AG04450 (cell line): ENCODE measurements at regions not wholly inside any gene's neighbourhood (a gene's known extent, or its start where the extent isn't known, plus 50 kb on each side); places are given as distances from the start of the nearest gene placed in this dataset.

Source experiments
- CTCF ChIA-PET: fragments of 300-600, 350-600 bp; formaldehyde crosslinking; extraction: SDS; loops from one replicate; lab custom pipeline; 2022; ENCODE audit warnings: antibody characterized with exemption, inconsistent platforms; lab: Charles Lee
- POLR2A ChIA-PET: fragments of 350-600 bp; formaldehyde crosslinking; extraction: SDS; loops from one replicate; lab custom pipeline; 2021; ENCODE audit warnings: antibody characterized with exemption, inconsistent platforms; lab: Yijun Ruan, JAX
- DNase-seq: peaks from one replicate; pipeline ENCODE4 v3.0.0-alpha.2; 2011; ENCODE audit warnings: low read depth, low spot score
- H3K27ac ChIP-seq: one replicate; pipeline ENCODE4 v1.5.1; 2012; ENCODE audit warnings: low read depth, low read length, control low read depth
- H3K27me3 ChIP-seq: one replicate; pipeline ENCODE4 v1.6.0; 2012; ENCODE audit warnings: low read length; ENCODE audit not compliant: control insufficient read depth, insufficient read depth
- H3K4me3 ChIP-seq: 2 replicates; pipeline ENCODE4 v1.5.1; 2011; ENCODE audit warnings: mild to moderate bottlenecking, low read depth, low read length, control low read depth
- H3K9me3 ChIP-seq: 2 replicates; pipeline ENCODE4 v1.5.1; 2012; ENCODE audit warnings: low read length; ENCODE audit not compliant: control insufficient read depth, insufficient read depth
- CTCF ChIP-seq: IDR thresholded peaks from 2 replicates; pipeline ENCODE4 v1.5.1; 2011; ENCODE audit warnings: low read depth, low read length, control low read depth, inconsistent platforms

- Histone ChIP-seq H3K27ac (no peak overlapping the region), H3K27me3 (no peaks in the 10 kb centered on the region), H3K9me3 (no peaks in the 10 kb centered on the region), H3K4me3 (no peak overlapping the region)
- ChIA-PET POLR2A (no interaction called here), CTCF (no interaction called here)
- TF ChIP-seq CTCF, result no peak
- no peak for DNase-seq
Observed at GRCh38 chr3:147872568-147872967, 463.4 kb downstream of the ZIC1 start.

DNA sequence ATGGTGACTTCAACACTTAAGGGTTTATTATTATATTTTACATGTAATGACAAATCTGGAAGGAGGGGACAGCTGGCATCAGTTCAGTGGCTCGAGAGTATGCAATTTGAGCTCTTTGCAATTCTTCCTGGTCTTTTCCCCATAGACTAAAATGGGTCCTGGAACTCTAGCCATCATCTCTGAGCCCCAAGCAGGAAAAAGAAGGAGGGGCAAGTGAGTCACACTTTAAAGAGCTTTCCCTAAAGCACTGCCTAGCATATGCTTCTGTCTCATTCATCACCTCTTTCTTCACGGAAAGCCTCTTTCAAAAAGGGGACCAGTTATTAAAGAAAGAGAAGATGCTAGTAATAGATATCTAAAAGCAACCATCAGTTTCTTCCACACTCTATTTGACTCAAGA lies 466.3 kb downstream of the ZIC1 start:
- H3K27me3 ChIP-seq, result no peaks in the 10 kb centered on the region
- H3K27ac ChIP-seq, result no peak overlapping the region
- H3K9me3 ChIP-seq, result no peaks in the 10 kb centered on the region
- TF ChIP-seq CTCF, result no peak
- H3K4me3 ChIP-seq, result no peak overlapping the region
- DNase-seq, result no peak
- ChIA-PET CTCF (interaction anchor here (1.1 kb wide), 1 partner anchor 201 kb away, joined by 4 read pairs; no protein-coding TSS in a partner anchor), POLR2A (no interaction called here)

- POLR2A ChIA-PET, result no interaction called here
- no peak for TF ChIP-seq CTCF
- Histone ChIP-seq H3K9me3 (peaks cover 6% of the 10 kb centered on the region; the same call in 1 of the 2 replicates), H3K27me3 (no peaks in the 10 kb centered on the region), H3K27ac (no peak overlapping the region), H3K4me3 (no peak overlapping the region)
- CTCF ChIA-PET, result no interaction called here
- no peak for DNase-seq
Observed at GRCh38 chr3:147881933-147882332, 472.8 kb downstream of the ZIC1 start.

DNA sequence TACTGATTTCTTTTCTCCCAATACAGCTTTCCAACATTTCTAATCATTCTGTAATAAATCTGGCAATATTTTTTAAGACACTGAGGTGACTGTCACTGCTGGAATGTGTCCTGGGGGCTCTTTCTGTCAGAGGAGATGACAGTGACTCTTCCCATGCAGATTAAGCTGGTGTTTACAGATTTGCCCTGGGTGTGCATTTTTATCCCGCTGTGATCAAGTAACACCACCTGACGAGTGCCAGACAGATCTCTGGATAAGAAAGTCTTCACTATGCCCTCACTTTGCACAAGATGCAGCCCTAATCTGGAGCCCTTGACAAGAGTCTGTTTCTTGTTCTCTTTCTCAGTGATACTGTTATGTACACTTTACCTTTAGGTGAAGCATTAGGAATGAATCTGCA lies 477.7 kb downstream of the ZIC1 start:
- no peak for DNase-seq
- H3K27ac ChIP-seq, result no peak overlapping the region
- POLR2A ChIA-PET, result no interaction called here
- no peaks in the 10 kb centered on the region for H3K27me3 ChIP-seq
- no peak for TF ChIP-seq CTCF
- CTCF ChIA-PET, result no interaction called here
- H3K4me3 ChIP-seq, result no peak overlapping the region
- H3K9me3 ChIP-seq, result peaks cover 4% of the 10 kb centered on the region; the same call in 1 of the 2 replicates

DNA sequence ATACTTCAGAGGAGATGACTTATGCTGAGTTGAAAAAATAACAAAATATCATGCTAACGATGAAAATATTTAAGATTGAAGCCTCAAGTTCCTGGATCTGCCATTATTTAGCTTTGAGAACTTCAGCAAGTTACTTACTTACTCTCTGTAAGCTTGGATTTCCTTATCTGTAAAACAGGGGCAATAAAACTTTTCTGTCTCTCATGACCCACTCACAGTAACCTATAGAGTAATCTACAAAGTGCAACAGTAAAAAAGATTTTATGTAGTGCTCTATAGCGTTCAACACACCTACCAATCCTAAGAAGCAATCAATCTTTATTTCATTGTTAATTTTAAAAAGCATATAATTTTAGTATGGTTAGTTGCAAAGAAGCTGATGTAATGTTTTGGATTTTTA lies 478.6 kb downstream of the ZIC1 start:
- H3K27ac ChIP-seq, result no peak overlapping the region
- H3K4me3 ChIP-seq, result no peak overlapping the region
- TF ChIP-seq CTCF, result no peak
- no peaks in the 10 kb centered on the region for H3K9me3 ChIP-seq
- ChIA-PET POLR2A (no interaction called here), CTCF (interaction anchor here (0.8 kb wide), 1 partner anchor 58 kb away, joined by 7 read pairs; no protein-coding TSS in a partner anchor)
- DNase-seq, result no peak
- H3K27me3 ChIP-seq, result no peaks in the 10 kb centered on the region
